ENCODE measurements at regions not wholly inside any gene's neighbourhood (a gene's known extent, or its start where the extent isn't known, plus 50 kb on each side); places are given as distances from the start of the nearest gene placed in this dataset.

DNA sequence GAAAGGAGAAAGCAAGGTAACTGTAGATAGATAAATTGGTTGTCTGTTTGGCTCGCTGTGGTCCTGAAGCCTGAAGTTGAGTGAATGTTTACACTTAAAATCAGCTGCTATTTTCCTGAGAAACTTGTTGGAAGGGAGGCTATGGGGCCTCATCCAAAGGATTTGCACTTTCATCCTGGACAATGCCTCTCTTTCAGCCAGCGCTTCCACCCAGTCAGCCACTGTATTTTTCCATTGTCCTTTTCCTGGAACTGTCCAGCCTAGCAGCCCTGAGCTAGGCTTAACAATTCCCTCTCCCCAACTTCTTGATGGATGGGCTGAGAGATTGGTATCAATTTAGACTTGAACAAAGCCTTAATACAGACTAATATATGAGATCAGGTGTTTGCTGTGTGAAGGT, 429.2 kb downstream of the DMAC1 start:
- in situ Hi-C loops (cut with MboI; ENCODE audit: low pct_unique_long_range_greater_than_20kb, low sequenced_read_pairs, unreplicated experiment): no loop called here
- TF ChIP-seq, protein P1, sequence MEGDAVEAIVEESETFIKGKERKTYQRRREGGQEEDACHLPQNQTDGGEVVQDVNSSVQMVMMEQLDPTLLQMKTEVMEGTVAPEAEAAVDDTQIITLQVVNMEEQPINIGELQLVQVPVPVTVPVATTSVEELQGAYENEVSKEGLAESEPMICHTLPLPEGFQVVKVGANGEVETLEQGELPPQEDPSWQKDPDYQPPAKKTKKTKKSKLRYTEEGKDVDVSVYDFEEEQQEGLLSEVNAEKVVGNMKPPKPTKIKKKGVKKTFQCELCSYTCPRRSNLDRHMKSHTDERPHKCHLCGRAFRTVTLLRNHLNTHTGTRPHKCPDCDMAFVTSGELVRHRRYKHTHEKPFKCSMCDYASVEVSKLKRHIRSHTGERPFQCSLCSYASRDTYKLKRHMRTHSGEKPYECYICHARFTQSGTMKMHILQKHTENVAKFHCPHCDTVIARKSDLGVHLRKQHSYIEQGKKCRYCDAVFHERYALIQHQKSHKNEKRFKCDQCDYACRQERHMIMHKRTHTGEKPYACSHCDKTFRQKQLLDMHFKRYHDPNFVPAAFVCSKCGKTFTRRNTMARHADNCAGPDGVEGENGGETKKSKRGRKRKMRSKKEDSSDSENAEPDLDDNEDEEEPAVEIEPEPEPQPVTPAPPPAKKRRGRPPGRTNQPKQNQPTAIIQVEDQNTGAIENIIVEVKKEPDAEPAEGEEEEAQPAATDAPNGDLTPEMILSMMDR (IDR thresholded peaks at IDR 0.05; ENCODE audit: extremely low read depth, insufficient read depth, missing control alignments): no peak
- no peak for DNase-seq (ENCODE audit: low spot score)

DNA sequence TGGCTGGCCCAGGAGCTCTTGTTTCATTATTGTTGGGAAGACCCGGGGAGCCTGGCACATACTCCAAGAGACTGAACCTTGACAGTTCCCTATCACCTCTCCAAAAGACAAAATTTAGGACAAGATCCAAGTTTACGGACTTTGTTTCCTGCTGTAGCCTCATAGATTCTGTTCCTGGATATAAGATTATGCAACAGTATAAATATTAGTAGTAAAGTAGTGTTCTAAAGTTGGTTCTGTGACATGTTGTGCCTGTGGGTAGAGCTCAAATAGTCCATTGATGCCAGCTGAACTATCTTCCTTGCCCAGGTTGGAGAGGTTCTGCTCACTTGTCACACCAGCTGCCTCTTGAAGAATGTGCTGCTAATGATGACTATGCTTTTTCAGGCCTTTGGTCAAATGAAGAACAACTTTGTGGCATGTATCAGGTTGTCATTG, 430.2 kb downstream of the DMAC1 start:
- TF ChIP-seq, protein P1 (IDR thresholded peaks at IDR 0.05; ENCODE audit: extremely low read depth, insufficient read depth, missing control alignments): no peak
- in situ Hi-C loops (cut with MboI; ENCODE audit: low pct_unique_long_range_greater_than_20kb, low sequenced_read_pairs, unreplicated experiment): no loop called here
- DNase-seq (ENCODE audit: low spot score): no peak

DNA sequence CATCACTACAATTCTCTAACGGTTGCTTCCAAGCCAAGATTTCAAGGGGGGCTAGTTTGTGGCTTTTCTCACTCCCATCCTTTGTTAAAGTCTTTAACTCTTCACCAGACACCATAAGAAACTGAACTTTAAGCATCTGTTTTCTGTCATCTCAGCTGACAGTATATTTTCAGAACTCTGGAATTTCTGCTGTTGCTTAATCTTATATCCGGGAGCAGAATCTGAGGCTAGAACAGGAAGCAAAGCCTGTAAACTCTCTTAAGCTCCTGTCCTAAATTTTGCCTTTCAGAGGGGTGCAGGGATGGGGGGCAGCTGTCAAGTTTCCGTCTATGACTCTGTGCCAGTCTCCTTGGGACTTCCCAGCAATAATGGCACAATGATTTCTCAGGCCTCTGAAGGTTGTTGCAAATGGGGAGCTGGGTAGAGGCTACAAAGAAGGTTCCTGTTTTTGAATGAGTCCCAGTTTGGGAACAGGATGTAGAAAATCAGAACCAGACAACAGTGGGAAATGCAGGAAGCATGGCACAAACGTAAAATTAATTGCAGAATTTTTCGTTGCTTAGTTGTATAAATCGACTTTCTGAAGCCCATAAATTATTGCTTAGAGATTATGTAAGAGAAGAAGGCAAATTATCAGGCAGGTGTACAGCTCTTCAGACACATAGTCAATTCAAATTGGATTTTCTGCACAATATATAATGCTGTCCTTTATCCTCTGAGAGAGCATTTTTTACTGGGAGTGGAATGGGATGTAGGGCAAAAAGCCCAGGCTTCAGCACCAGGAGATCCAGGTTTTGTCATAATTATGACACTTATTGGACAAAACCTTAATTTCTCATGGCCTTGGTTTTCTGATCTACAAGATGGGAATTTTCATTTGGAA, 430.9 kb downstream of the DMAC1 start:
- in situ Hi-C loops (cut with MboI; ENCODE audit: low pct_unique_long_range_greater_than_20kb, low sequenced_read_pairs, unreplicated experiment): no loop called here
- DNase-seq (ENCODE audit: low spot score): no peak
- TF ChIP-seq, protein P1 (IDR thresholded peaks at IDR 0.05; ENCODE audit: extremely low read depth, insufficient read depth, missing control alignments): no peak

DNA sequence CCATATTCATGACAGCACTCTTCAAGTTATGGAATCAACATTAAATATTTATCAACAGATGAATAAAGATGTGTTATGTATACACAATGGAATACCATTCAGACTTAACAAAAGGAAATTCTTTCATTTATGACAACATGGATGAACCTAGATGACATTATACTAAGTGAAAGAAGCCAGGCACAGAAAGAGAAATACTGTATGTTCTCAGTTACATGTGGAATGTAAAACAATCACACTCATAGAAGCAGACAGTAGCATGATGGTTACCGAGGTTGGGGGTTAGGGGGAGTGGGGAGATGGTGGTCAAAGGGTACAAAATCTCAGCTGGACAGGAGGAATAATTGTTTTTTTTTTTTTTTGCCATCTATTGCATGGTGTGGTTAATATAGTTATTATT, 431.9 kb downstream of the DMAC1 start:
- TF ChIP-seq, protein P1 (IDR thresholded peaks at IDR 0.05; ENCODE audit: extremely low read depth, insufficient read depth, missing control alignments): no peak
- in situ Hi-C loops (cut with MboI; ENCODE audit: low pct_unique_long_range_greater_than_20kb, low sequenced_read_pairs, unreplicated experiment): no loop called here
- DNase-seq (ENCODE audit: low spot score): no peak

DNA sequence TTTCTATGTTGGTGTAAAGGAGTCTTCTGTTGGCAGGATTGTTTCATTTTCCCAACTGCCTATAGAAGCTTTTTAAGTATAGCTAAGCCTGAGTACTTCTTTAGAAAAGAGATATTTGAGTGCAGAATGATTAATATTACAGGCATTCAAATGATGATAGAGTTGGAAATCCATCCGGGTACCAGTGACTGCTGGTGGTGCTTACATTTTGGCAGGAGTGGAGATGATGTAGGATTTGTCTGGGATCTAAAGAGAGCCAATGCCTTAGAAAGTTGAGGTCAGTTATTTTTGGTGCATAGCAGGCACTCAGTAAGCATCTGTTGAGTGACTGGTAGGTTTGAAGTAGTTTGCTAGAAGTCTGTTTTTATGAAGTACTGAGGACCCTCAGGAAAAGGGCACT, 433.5 kb downstream of the DMAC1 start:
- in situ Hi-C loops (cut with MboI; ENCODE audit: low pct_unique_long_range_greater_than_20kb, low sequenced_read_pairs, unreplicated experiment): no loop called here
- no peak for DNase-seq (ENCODE audit: low spot score)
- TF ChIP-seq, protein P1 (IDR thresholded peaks at IDR 0.05; ENCODE audit: extremely low read depth, insufficient read depth, missing control alignments): no peak

DNA sequence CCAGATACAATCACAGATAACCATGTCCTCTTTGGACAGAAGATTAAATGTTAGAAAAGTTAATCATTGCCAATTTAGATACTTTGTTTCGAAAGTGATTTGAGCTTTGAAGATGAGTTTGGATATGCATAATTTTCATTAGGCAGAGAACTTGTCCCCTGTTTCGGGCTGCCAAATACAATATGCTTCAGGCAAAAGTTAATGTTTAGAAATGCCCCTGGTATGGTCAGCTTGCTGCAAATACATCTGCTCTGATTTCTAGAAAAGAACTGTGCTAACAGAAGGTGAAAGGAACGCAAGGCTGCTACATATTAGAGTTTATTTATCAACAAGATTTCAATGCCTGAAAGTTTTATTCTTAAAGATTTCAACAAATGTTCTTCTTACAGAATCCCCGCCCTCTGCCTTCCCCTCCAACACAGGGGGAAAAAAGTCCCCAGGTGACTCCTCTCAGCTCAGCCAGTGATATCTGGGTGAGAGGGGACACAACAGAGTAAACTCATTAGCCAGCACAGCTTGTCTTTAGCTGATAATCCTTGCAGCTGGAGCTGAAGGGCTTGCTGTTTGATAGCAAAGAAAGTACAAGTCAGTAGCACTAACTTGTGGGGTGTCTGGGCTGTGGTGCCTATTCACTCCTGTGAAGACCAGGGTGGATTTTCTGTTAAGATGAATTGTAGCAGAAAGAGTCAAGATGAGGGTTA, 435.7 kb downstream of the DMAC1 start:
- DNase-seq (ENCODE audit: low spot score): no peak
- TF ChIP-seq, protein P1 (IDR thresholded peaks at IDR 0.05; ENCODE audit: extremely low read depth, insufficient read depth, missing control alignments): no peak
- in situ Hi-C loops (cut with MboI; ENCODE audit: low pct_unique_long_range_greater_than_20kb, low sequenced_read_pairs, unreplicated experiment): no loop called here
